RWPE2 (cell line): ENCODE measurements at regions not wholly inside any gene's neighbourhood (a gene's known extent, or its start where the extent isn't known, plus 50 kb on each side); places are given as distances from the start of the nearest gene placed in this dataset.
A peak's percentile ranks its signal among the peaks of the same experiment; 100 is the strongest.

Experiments used
- ATAC-seq: fragments of 200-7000 bp; cut with Tn5 transposase; 3 replicates; pipeline ENCODE4 v1.9.1; 2021; ENCODE audit warnings: low read depth
- DNase-seq: peaks from one replicate; pipeline ENCODE4 v3.0.0-alpha.2; 2020; ENCODE audit warnings: low spot score
- H3K27ac ChIP-seq: fragments of 450-650 bp; 2 replicates; pipeline ENCODE4 v1.5.1; 2017; ENCODE audit warnings: mild to moderate bottlenecking; ENCODE audit not compliant: poor library complexity, severe bottlenecking
- H3K27me3 ChIP-seq: fragments of 250-450 bp; sonication (Bioruptor Pico); 2 replicates; pipeline ENCODE4 v1.5.1; 2021; ENCODE audit warnings: mild to moderate bottlenecking, moderate library complexity; ENCODE audit not compliant: insufficient read depth, poor library complexity, severe bottlenecking
- H3K36me3 ChIP-seq: fragments of 250-450 bp; sonication (Bioruptor Pico); 2 replicates; pipeline ENCODE4 v1.5.1; 2020; ENCODE audit warnings: low read depth, mild to moderate bottlenecking, moderate library complexity
- H3K4me1 ChIP-seq: fragments of 250-450 bp; sonication (Bioruptor Pico); 2 replicates; pipeline ENCODE4 v1.5.1; 2021; ENCODE audit warnings: mild to moderate bottlenecking, moderate library complexity; ENCODE audit not compliant: insufficient read depth, poor library complexity, severe bottlenecking
- H3K4me3 ChIP-seq: fragments of 250-450 bp; sonication (Bioruptor Pico); 2 replicates; pipeline ENCODE4 v1.5.1; 2021; ENCODE audit warnings: mild to moderate bottlenecking, moderate library complexity; ENCODE audit not compliant: severe bottlenecking
- H3K9me3 ChIP-seq: fragments of 250-450 bp; sonication (Bioruptor Pico); 2 replicates; pipeline ENCODE4 v1.5.1; 2021; ENCODE audit warnings: mild to moderate bottlenecking, moderate library complexity; ENCODE audit not compliant: severe bottlenecking
- TF ChIP-seq, protein P1 (sequence below): fragments of 450-650 bp; IDR thresholded peaks from one replicate; pipeline ENCODE4 v1.5.1; 2017; ENCODE audit warnings: mild to moderate bottlenecking, moderate library complexity; ENCODE audit not compliant: poor library complexity, severe bottlenecking

- Histone ChIP-seq H3K27me3 (no peaks in the 10 kb centered on the region), H3K4me3 (no peak overlapping the region), H3K4me1 (peaks cover 18% of the 10 kb centered on the region), H3K36me3 (no peaks in the 10 kb centered on the region), H3K9me3 (no peaks in the 10 kb centered on the region), H3K27ac (no peak overlapping the region)
- TF ChIP-seq, protein P1, sequence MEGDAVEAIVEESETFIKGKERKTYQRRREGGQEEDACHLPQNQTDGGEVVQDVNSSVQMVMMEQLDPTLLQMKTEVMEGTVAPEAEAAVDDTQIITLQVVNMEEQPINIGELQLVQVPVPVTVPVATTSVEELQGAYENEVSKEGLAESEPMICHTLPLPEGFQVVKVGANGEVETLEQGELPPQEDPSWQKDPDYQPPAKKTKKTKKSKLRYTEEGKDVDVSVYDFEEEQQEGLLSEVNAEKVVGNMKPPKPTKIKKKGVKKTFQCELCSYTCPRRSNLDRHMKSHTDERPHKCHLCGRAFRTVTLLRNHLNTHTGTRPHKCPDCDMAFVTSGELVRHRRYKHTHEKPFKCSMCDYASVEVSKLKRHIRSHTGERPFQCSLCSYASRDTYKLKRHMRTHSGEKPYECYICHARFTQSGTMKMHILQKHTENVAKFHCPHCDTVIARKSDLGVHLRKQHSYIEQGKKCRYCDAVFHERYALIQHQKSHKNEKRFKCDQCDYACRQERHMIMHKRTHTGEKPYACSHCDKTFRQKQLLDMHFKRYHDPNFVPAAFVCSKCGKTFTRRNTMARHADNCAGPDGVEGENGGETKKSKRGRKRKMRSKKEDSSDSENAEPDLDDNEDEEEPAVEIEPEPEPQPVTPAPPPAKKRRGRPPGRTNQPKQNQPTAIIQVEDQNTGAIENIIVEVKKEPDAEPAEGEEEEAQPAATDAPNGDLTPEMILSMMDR: no peak
- DNase-seq (no peak), ATAC-seq (no peak)
Observed at GRCh38 chr2:211132046-211132445, 575.6 kb downstream of the CPS1 start.

- Histone ChIP-seq H3K4me1 (peaks cover 18% of the 10 kb centered on the region), H3K9me3 (no peaks in the 10 kb centered on the region), H3K27me3 (no peaks in the 10 kb centered on the region), H3K4me3 (no peak overlapping the region), H3K36me3 (no peaks in the 10 kb centered on the region), H3K27ac (peak overlapping the region; percentile 32)
- ATAC-seq (peak; percentile 75), DNase-seq (no peak)
- TF ChIP-seq, protein P1: no peak
Observed at GRCh38 chr2:211132573-211132972, 576.2 kb downstream of the CPS1 start.

GRCh38 chr2:211133766-211134165, 577.4 kb downstream of the CPS1 start:
- no peak overlapping the region for H3K4me3 ChIP-seq
- H3K36me3 ChIP-seq: no peaks in the 10 kb centered on the region
- no peaks in the 10 kb centered on the region for H3K9me3 ChIP-seq
- H3K4me1 ChIP-seq: peaks cover 18% of the 10 kb centered on the region
- DNase-seq (no peak), ATAC-seq (no peak; the same call in 2 of the 3 replicates)
- peak overlapping the region; percentile 32 for H3K27ac ChIP-seq
- H3K27me3 ChIP-seq: no peaks in the 10 kb centered on the region
- TF ChIP-seq, protein P1: no peak

- TF ChIP-seq, protein P1: no peak
- Histone ChIP-seq H3K4me3 (no peak overlapping the region), H3K4me1 (peaks cover 4% of the 10 kb centered on the region), H3K27ac (no peak overlapping the region), H3K36me3 (no peaks in the 10 kb centered on the region), H3K9me3 (no peaks in the 10 kb centered on the region), H3K27me3 (no peaks in the 10 kb centered on the region)
- DNase-seq (no peak), ATAC-seq (no peak)
Observed at GRCh38 chr2:211138551-211138950, 582.2 kb downstream of the CPS1 start.

- DNase-seq: no peak
- TF ChIP-seq, protein P1: no peak
- Histone ChIP-seq H3K4me3 (no peak overlapping the region), H3K27ac (no peak overlapping the region), H3K4me1 (peaks cover 8% of the 10 kb centered on the region), H3K36me3 (no peaks in the 10 kb centered on the region), H3K27me3 (no peaks in the 10 kb centered on the region), H3K9me3 (no peaks in the 10 kb centered on the region)
- ATAC-seq: no peak
Observed at GRCh38 chr2:211141646-211142045, 585.2 kb downstream of the CPS1 start.
